AG10803 (cell line): ENCODE measurements at regions not wholly inside any gene's neighbourhood (a gene's known extent, or its start where the extent isn't known, plus 50 kb on each side); places are given as distances from the start of the nearest gene placed in this dataset.
A peak's percentile ranks its signal among the peaks of the same experiment; 100 is the strongest.

Experiments used
- DNase-seq: peaks from one replicate; pipeline ENCODE4 v3.0.0; 2010; ENCODE audit warnings: low read depth
- H3K4me3 ChIP-seq: 2 replicates; pipeline ENCODE4 v1.5.1; 2011; ENCODE audit warnings: mild to moderate bottlenecking, low read length, control low read depth
- CTCF ChIP-seq: conservative IDR thresholded peaks from 2 replicates; pipeline ENCODE4 v1.5.1; 2011; ENCODE audit warnings: mild to moderate bottlenecking, low read length, control low read depth, inconsistent platforms

GRCh38 chr10:44822349-44822748, 88.8 kb upstream of the TMEM72 start:
- H3K4me3 ChIP-seq = no peak overlapping the region
- no peak for TF ChIP-seq CTCF
- DNase-seq = no peak

- TF ChIP-seq CTCF = no peak
- no peak overlapping the region for H3K4me3 ChIP-seq
- DNase-seq = no peak
These were observed 88.2 kb upstream of the TMEM72 start for GRCh38 chr10:44822966-44823365.

- no peak overlapping the region for H3K4me3 ChIP-seq
- TF ChIP-seq CTCF = no peak
- DNase-seq = no peak
These were observed 86.5 kb upstream of the TMEM72 start for GRCh38 chr10:44824607-44825006.

- no peak overlapping the region for H3K4me3 ChIP-seq
- DNase-seq = no peak
- TF ChIP-seq CTCF = no peak
These were observed 83.6 kb upstream of the TMEM72 start for GRCh38 chr10:44827431-44828006.

GRCh38 chr10:44828508-44829142, 82.5 kb upstream of the TMEM72 start:
- TF ChIP-seq CTCF = no peak
- no peak for DNase-seq
- no peak overlapping the region for H3K4me3 ChIP-seq

- no peak for DNase-seq
- no peak overlapping the region for H3K4me3 ChIP-seq
- TF ChIP-seq CTCF = no peak
These were observed 81.7 kb upstream of the TMEM72 start for GRCh38 chr10:44829426-44829825.

- no peak for TF ChIP-seq CTCF
- no peak overlapping the region for H3K4me3 ChIP-seq
- DNase-seq = peak; percentile 58
These were observed 81.1 kb upstream of the TMEM72 start for GRCh38 chr10:44830022-44830421.
